H9 (cell line): ENCODE measurements at regions not wholly inside any gene's neighbourhood (a gene's known extent, or its start where the extent isn't known, plus 50 kb on each side); places are given as distances from the start of the nearest gene placed in this dataset.

Experiments
- DNase-seq: peaks from one replicate; pipeline ENCODE4 v3.0.0-alpha.2; 2017
- H2AFZ ChIP-seq: one replicate; pipeline ENCODE4 v1.6.1; 2013; ENCODE audit warnings: mild to moderate bottlenecking, low read length, control low read depth, moderate library complexity
- H2AK5ac ChIP-seq: 2 replicates; pipeline ENCODE4 v1.6.1; 2013; ENCODE audit warnings: low read length, control low read depth, mixed read lengths; ENCODE audit not compliant: insufficient read length
- H2BK120ac ChIP-seq: one replicate; pipeline ENCODE4 v1.6.1; 2013; ENCODE audit warnings: low read depth, mild to moderate bottlenecking, low read length, control low read depth, inconsistent platforms; ENCODE audit not compliant: poor library complexity, severe bottlenecking
- H2BK12ac ChIP-seq: 2 replicates; pipeline ENCODE4 v1.6.1; 2013; ENCODE audit warnings: low read length, control low read depth, mixed read lengths, low read depth; ENCODE audit not compliant: insufficient read length
- H2BK15ac ChIP-seq: 2 replicates; pipeline ENCODE4 v1.6.1; 2013; ENCODE audit warnings: low read depth, low read length, control low read depth
- H2BK20ac ChIP-seq: one replicate; pipeline ENCODE4 v1.6.1; 2013; ENCODE audit warnings: low read depth, mild to moderate bottlenecking, low read length, control low read depth, inconsistent platforms; ENCODE audit not compliant: poor library complexity, severe bottlenecking
- H2BK5ac ChIP-seq: 2 replicates; pipeline ENCODE4 v1.6.1; 2013; ENCODE audit warnings: low read length, control low read depth, mixed read lengths; ENCODE audit not compliant: insufficient read length
- H3K14ac ChIP-seq: 2 replicates; pipeline ENCODE4 v1.6.1; 2013; ENCODE audit warnings: low read length, control low read depth; ENCODE audit not compliant: insufficient read depth
- H3K18ac ChIP-seq: 2 replicates; pipeline ENCODE4 v1.6.1; 2013; ENCODE audit warnings: low read depth, mild to moderate bottlenecking, mixed read lengths, low read length, control low read depth; ENCODE audit not compliant: insufficient read length
- H3K23ac ChIP-seq: 2 replicates; pipeline ENCODE4 v1.6.1; 2013; ENCODE audit warnings: low read length, control low read depth, mixed read lengths, low read depth; ENCODE audit not compliant: insufficient read length
- H3K23me2 ChIP-seq: 2 replicates; pipeline ENCODE4 v1.6.1; 2013; ENCODE audit warnings: low read depth, mild to moderate bottlenecking, mixed read lengths, low read length, control low read depth; ENCODE audit not compliant: insufficient read length, poor library complexity, severe bottlenecking
- H3K27ac ChIP-seq: 2 replicates; pipeline ENCODE4 v1.5.1; 2013; ENCODE audit warnings: low read length, control low read depth, mixed read lengths, low read depth; ENCODE audit not compliant: insufficient read length
- H3K27me3 ChIP-seq: 2 replicates; pipeline ENCODE4 v1.6.1; 2013; ENCODE audit warnings: low read length, control low read depth, inconsistent platforms; ENCODE audit not compliant: insufficient read depth
- H3K4ac ChIP-seq: 2 replicates; pipeline ENCODE4 v1.6.1; 2013; ENCODE audit warnings: low read depth, mild to moderate bottlenecking, control low read depth, inconsistent platforms, low read length, moderate library complexity
- H3K4me1 ChIP-seq: 2 replicates; pipeline ENCODE4 v1.6.1; 2013; ENCODE audit warnings: low read length, control low read depth, inconsistent platforms; ENCODE audit not compliant: insufficient read depth
- H3K4me2 ChIP-seq: 2 replicates; pipeline ENCODE4 v1.6.1; 2013; ENCODE audit warnings: low read length, control low read depth, mixed read lengths; ENCODE audit not compliant: insufficient read length, insufficient read depth
- H3K56ac ChIP-seq: 2 replicates; pipeline ENCODE4 v1.6.1; 2013; ENCODE audit warnings: low read depth, mild to moderate bottlenecking, mixed read lengths, low read length, control low read depth; ENCODE audit not compliant: insufficient read length
- H3K79me1 ChIP-seq: 2 replicates; pipeline ENCODE4 v1.6.1; 2013; ENCODE audit warnings: low read depth, mild to moderate bottlenecking, moderate library complexity, low read length, control low read depth, inconsistent platforms; ENCODE audit not compliant: insufficient read depth, poor library complexity, severe bottlenecking
- H3K79me2 ChIP-seq: 2 replicates; pipeline ENCODE4 v1.6.1; 2013; ENCODE audit warnings: low read length, control low read depth, inconsistent platforms; ENCODE audit not compliant: insufficient read depth
- H3K9ac ChIP-seq: 2 replicates; pipeline ENCODE4 v1.6.1; 2013; ENCODE audit warnings: low read length, control low read depth, mixed read lengths; ENCODE audit not compliant: insufficient read length; ENCODE audit errors: extremely low read depth
- H3K9me3 ChIP-seq: one replicate; pipeline ENCODE4 v1.6.1; 2013; ENCODE audit warnings: low read depth, low read length, inconsistent platforms; ENCODE audit not compliant: control insufficient read depth
- H3T11ph ChIP-seq: one replicate; pipeline ENCODE4 v1.6.1; 2013; ENCODE audit warnings: mild to moderate bottlenecking, low read length, control low read depth, inconsistent platforms
- H4K20me1 ChIP-seq: one replicate; pipeline ENCODE4 v1.6.1; 2013; ENCODE audit not compliant: control insufficient read depth, insufficient read length, insufficient read depth
- H4K5ac ChIP-seq: 2 replicates; pipeline ENCODE4 v1.6.1; 2013; ENCODE audit warnings: low read depth, mild to moderate bottlenecking, mixed read lengths, low read length, control low read depth; ENCODE audit not compliant: insufficient read length
- H4K8ac ChIP-seq: replicated peaks from 2 replicates; pipeline ENCODE4 v1.6.1; 2013; ENCODE audit warnings: low read length, control low read depth, mixed read lengths, low read depth; ENCODE audit not compliant: insufficient read length
- H4K91ac ChIP-seq: 2 replicates; pipeline ENCODE4 v1.6.1; 2013; ENCODE audit warnings: low read depth, mild to moderate bottlenecking, moderate library complexity, mixed read lengths, low read length, control low read depth; ENCODE audit not compliant: insufficient read length
- H3K27ac Mint-ChIP-seq, 3 experiments: 2 replicates in 2 of 3; 3 replicates in 1 of 3; pipeline ENCODE4 v1.8.0; 2020 to 2021; ENCODE audit warnings: mixed read lengths in 3 of 3, mild to moderate bottlenecking in 1 of 3, moderate library complexity in 1 of 3
- H3K27me3 Mint-ChIP-seq: 2 replicates; pipeline ENCODE4 v1.8.0; 2021; ENCODE audit warnings: low read depth, mild to moderate bottlenecking, moderate library complexity, mixed read lengths
- H3K36me3 Mint-ChIP-seq, 3 experiments: 2 replicates in 2 of 3; 3 replicates in 1 of 3; pipeline ENCODE4 v1.8.0; 2020 to 2021; ENCODE audit warnings: low read depth in 3 of 3, mixed read lengths in 3 of 3; ENCODE audit not compliant: insufficient read depth in 1 of 3
- H3K4me1 Mint-ChIP-seq, 2 experiments: 2 replicates each; pipeline ENCODE4 v1.8.0; 2020; ENCODE audit warnings: mixed read lengths in 2 of 2
- H3K4me3 Mint-ChIP-seq, 2 experiments: 2 replicates in 1 of 2; 3 replicates in 1 of 2; pipeline ENCODE4 v1.8.0; 2020 to 2021; ENCODE audit warnings: mild to moderate bottlenecking in 2 of 2, mixed read lengths in 2 of 2, moderate library complexity in 1 of 2
- H3K9me3 Mint-ChIP-seq, 2 experiments: 2 replicates in 1 of 2; 3 replicates in 1 of 2; pipeline ENCODE4 v1.8.0; 2020; ENCODE audit warnings: mild to moderate bottlenecking in 2 of 2, mixed read lengths in 2 of 2, moderate library complexity in 1 of 2
- WGBS: extraction: QIAGEN DNeasy Blood & Tissue Kit; methylation state at CpG from one replicate; pipeline ENCODE4 v1.1.7; 2013; ENCODE audit warnings: missing lambda C conversion rate, low lambda C conversion rate, mixed read lengths; ENCODE audit not compliant: insufficient read length; ENCODE audit errors: extremely low coverage; 5-methylcytosine and 5-hydroxymethylcytosine counted together
- TF ChIP-seq, protein P1 (sequence below): fragments of 200-600 bp; sonication (generic); conservative IDR thresholded peaks from 3 replicates; pipeline ENCODE4 v1.8.0; 2021; ENCODE audit warnings: antibody characterized with exemption, mild to moderate bottlenecking

DNA sequence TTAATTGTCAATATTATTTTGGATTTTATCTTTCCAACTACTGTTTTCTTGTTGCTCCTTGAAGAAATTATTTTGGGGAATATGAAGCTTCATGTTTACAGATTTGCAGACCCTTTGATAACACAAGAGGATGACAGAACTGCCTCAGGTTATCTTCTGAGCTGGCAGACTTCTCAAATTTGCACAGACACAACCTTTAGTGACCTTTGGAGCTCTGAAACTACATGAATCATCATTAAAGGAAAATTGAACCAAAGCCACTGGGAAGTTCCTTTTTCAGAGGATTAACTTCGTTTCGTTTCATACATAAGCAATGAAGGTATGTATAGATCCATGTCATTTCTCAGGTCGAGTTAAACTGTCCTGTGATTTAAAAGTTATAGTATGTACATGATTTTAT lies 85.9 kb downstream of the FBXO5 start:
- Histone ChIP-seq H2BK15ac (no peak overlapping the region), H2BK12ac (no peak overlapping the region), H4K8ac (no peak overlapping the region), H4K5ac (no peak overlapping the region), H3K4ac (no peak overlapping the region), H2BK20ac (no peak overlapping the region), H2AFZ (no peak overlapping the region), H3K14ac (no peak overlapping the region), H3K18ac (no peak overlapping the region), H2AK5ac (no peak overlapping the region), H3T11ph (no peak overlapping the region), H4K20me1 (no peaks in the 10 kb centered on the region), H3K9ac (no peak overlapping the region), H3K4me2 (no peak overlapping the region), H3K23me2 (no peaks in the 10 kb centered on the region), H3K23ac (no peak overlapping the region), H2BK5ac (no peak overlapping the region), H3K56ac (no peak overlapping the region), H3K79me2 (no peaks in the 10 kb centered on the region), H4K91ac (no peak overlapping the region), H3K9me3 (no peaks in the 10 kb centered on the region), H3K79me1 (no peaks in the 10 kb centered on the region), H3K27ac (no peak overlapping the region), H3K27me3 (no peaks in the 10 kb centered on the region), H3K4me1 (no peaks in the 10 kb centered on the region), H2BK120ac (no peak overlapping the region)
- DNase-seq = no peak
- no peaks in the 10 kb centered on the region for H3K36me3 Mint-ChIP-seq
- WGBS = no CpG with 5 or more reads among the region's 3 CpGs
- H3K9me3 Mint-ChIP-seq = no peaks in the 10 kb centered on the region
- H3K4me1 Mint-ChIP-seq = peaks cover 3 to 23% of the 10 kb centered on the region in 2 experiments
- no peak overlapping the region for H3K27ac Mint-ChIP-seq
- TF ChIP-seq, protein P1, sequence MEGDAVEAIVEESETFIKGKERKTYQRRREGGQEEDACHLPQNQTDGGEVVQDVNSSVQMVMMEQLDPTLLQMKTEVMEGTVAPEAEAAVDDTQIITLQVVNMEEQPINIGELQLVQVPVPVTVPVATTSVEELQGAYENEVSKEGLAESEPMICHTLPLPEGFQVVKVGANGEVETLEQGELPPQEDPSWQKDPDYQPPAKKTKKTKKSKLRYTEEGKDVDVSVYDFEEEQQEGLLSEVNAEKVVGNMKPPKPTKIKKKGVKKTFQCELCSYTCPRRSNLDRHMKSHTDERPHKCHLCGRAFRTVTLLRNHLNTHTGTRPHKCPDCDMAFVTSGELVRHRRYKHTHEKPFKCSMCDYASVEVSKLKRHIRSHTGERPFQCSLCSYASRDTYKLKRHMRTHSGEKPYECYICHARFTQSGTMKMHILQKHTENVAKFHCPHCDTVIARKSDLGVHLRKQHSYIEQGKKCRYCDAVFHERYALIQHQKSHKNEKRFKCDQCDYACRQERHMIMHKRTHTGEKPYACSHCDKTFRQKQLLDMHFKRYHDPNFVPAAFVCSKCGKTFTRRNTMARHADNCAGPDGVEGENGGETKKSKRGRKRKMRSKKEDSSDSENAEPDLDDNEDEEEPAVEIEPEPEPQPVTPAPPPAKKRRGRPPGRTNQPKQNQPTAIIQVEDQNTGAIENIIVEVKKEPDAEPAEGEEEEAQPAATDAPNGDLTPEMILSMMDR = no peak
- H3K27me3 Mint-ChIP-seq = peaks cover 5% of the 10 kb centered on the region
- H3K4me3 Mint-ChIP-seq = no peak overlapping the region
